H1 (cell line): ENCODE measurements at regions not wholly inside any gene's neighbourhood (a gene's known extent, or its start where the extent isn't known, plus 50 kb on each side); places are given as distances from the start of the nearest gene placed in this dataset.

Experiments used
- CTCF ChIA-PET: fragments of 300-600 bp; sonication (Branson Sonifier 250); formaldehyde crosslinking; loops from one replicate; lab custom pipeline; 2021; ENCODE audit not compliant: partially characterized antibody; lab: Charles Lee
- POLR2A ChIA-PET: fragments of 300-600 bp; sonication (Branson Sonifier 250); formaldehyde crosslinking; loops from one replicate; lab custom pipeline; 2021; ENCODE audit warnings: inconsistent platforms; ENCODE audit not compliant: partially characterized antibody; lab: Charles Lee
- DNase-seq, 2 experiments: peaks; one replicate each; pipeline versions ENCODE4 v3.0.0 to v3.0.0-alpha.2; 2010 to 2022; ENCODE audit warnings: low spot score in 2 of 2, low read depth in 1 of 2, mixed read lengths in 1 of 2
- FAIRE-seq: peaks from 2 replicates; lab custom pipeline; 2011; peaks lifted over from hg19 to GRCh38; lab: Jason Lieb, UNC
- H2AFZ ChIP-seq: 2 replicates; pipeline ENCODE4 v1.8.1; 2012; ENCODE audit warnings: low read length, inconsistent platforms
- H2AK5ac ChIP-seq: 2 replicates; pipeline ENCODE4 v1.6.1; 2013; ENCODE audit warnings: low read depth, low read length
- H2BK120ac ChIP-seq: replicated peaks from 2 replicates; pipeline ENCODE3; 2013; ENCODE audit warnings: low read depth, low read length, inconsistent platforms
- H2BK12ac ChIP-seq: 2 replicates; pipeline ENCODE4 v1.6.1; 2013; ENCODE audit warnings: low read depth, low read length
- H2BK15ac ChIP-seq: 2 replicates; pipeline ENCODE4 v1.6.1; 2013; ENCODE audit warnings: low read length
- H2BK20ac ChIP-seq: 2 replicates; pipeline ENCODE4 v1.6.1; 2013; ENCODE audit warnings: low read length
- H2BK5ac ChIP-seq: 2 replicates; pipeline ENCODE4 v1.6.1; 2013; ENCODE audit warnings: low read depth, low read length
- H3K14ac ChIP-seq: 2 replicates; pipeline ENCODE4 v1.6.1; 2013; ENCODE audit warnings: inconsistent platforms; ENCODE audit not compliant: insufficient read length
- H3K18ac ChIP-seq: 2 replicates; pipeline ENCODE4 v1.6.1; 2013; ENCODE audit warnings: low read length; ENCODE audit errors: extremely low read depth
- H3K23ac ChIP-seq: 2 replicates; pipeline ENCODE4 v1.6.1; 2013; ENCODE audit warnings: inconsistent platforms; ENCODE audit not compliant: insufficient read length
- H3K23me2 ChIP-seq: 2 replicates; pipeline ENCODE4 v1.6.1; 2013; ENCODE audit warnings: low read depth, low read length
- H3K27ac ChIP-seq: 2 replicates; pipeline ENCODE4 v1.6.1; 2011; ENCODE audit warnings: low read depth, low read length, inconsistent platforms
- H3K27me3 ChIP-seq, 4 experiments: replicated peaks in 1 of 4; 1 replicate in 1 of 4; 2 replicates in 3 of 4; pipeline versions ENCODE4 v1.6.1 to v1.8.1; 2011 to 2013; ENCODE audit warnings: low read length in 3 of 4, mild to moderate bottlenecking in 3 of 4, inconsistent platforms in 2 of 4, mixed read lengths in 2 of 4, moderate library complexity in 1 of 4; ENCODE audit not compliant: control insufficient read depth in 3 of 4, insufficient read depth in 3 of 4; ENCODE audit errors: extremely low read depth in 1 of 4
- H3K36me3 ChIP-seq, 4 experiments: 2 replicates each; pipeline versions ENCODE4 v1.6.1 to v1.8.1; 2011 to 2013; ENCODE audit warnings: mild to moderate bottlenecking in 4 of 4, low read length in 3 of 4, moderate library complexity in 2 of 4, control low read depth in 1 of 4, inconsistent platforms in 1 of 4; ENCODE audit not compliant: insufficient read depth in 4 of 4, control insufficient read depth in 2 of 4
- H3K4ac ChIP-seq: replicated peaks from 2 replicates; pipeline ENCODE3; 2013; ENCODE audit warnings: low read length, low read depth, mixed read lengths, inconsistent platforms; ENCODE audit not compliant: insufficient read length
- H3K4me1 ChIP-seq, 4 experiments: replicated peaks in 1 of 4; 1 replicate in 1 of 4; 2 replicates in 3 of 4; pipeline versions ENCODE4 v1.6.1 to v1.8.1; 2011 to 2013; ENCODE audit warnings: low read length in 3 of 4, inconsistent platforms in 2 of 4, mixed read lengths in 1 of 4; ENCODE audit not compliant: insufficient read depth in 4 of 4, control insufficient read depth in 3 of 4
- H3K4me2 ChIP-seq, 2 experiments: 2 replicates each; pipeline versions ENCODE4 v1.6.1 to v1.8.1; 2011 to 2013; ENCODE audit warnings: low read depth in 2 of 2, low read length in 2 of 2, control low read depth in 1 of 2, inconsistent platforms in 1 of 2, mild to moderate bottlenecking in 1 of 2; ENCODE audit not compliant: insufficient read depth in 1 of 2
- H3K4me3 ChIP-seq, 4 experiments: fragments of 200-600, 300-600 bp in 1 of 4; sonication (generic), shearing (Covaris generic), sonication (Bioruptor Twin) in 1 of 4; 2 replicates each; pipeline versions ENCODE4 v1.5.1 to v1.8.1; 2011 to 2016; ENCODE audit warnings: low read length in 4 of 4, low read depth in 3 of 4, control low read depth in 2 of 4, inconsistent platforms in 2 of 4, mild to moderate bottlenecking in 2 of 4, mixed read lengths in 1 of 4, moderate library complexity in 1 of 4; ENCODE audit not compliant: insufficient read depth in 2 of 4; ENCODE audit errors: extremely low read depth in 1 of 4
- H3K56ac ChIP-seq: replicated peaks from 2 replicates; pipeline ENCODE3; 2013; ENCODE audit warnings: low read depth, mild to moderate bottlenecking, mixed read lengths, low read length, inconsistent platforms; ENCODE audit not compliant: insufficient read length
- H3K79me1 ChIP-seq: 2 replicates; pipeline ENCODE4 v1.6.1; 2013; ENCODE audit warnings: low read depth, low read length, control low read depth
- H3K79me2 ChIP-seq, 2 experiments: 2 replicates each; pipeline versions ENCODE4 v1.6.1 to v1.8.1; 2012 to 2013; ENCODE audit warnings: low read length in 2 of 2, mild to moderate bottlenecking in 2 of 2, inconsistent platforms in 1 of 2; ENCODE audit not compliant: insufficient read depth in 2 of 2, control insufficient read depth in 1 of 2
- H3K9ac ChIP-seq, 4 experiments: replicated peaks in 1 of 4; 1 replicate in 1 of 4; 2 replicates in 3 of 4; pipeline versions ENCODE4 v1.6.1 to v1.8.1; 2011 to 2013; ENCODE audit warnings: low read depth in 3 of 4, low read length in 3 of 4, control low read depth in 2 of 4, mild to moderate bottlenecking in 2 of 4, moderate library complexity in 2 of 4, inconsistent platforms in 1 of 4; ENCODE audit errors: extremely low read depth in 1 of 4
- H3K9me3 ChIP-seq, 2 experiments: 2 replicates each; pipeline versions ENCODE4 v1.6.1 to v1.8.1; 2012 to 2013; ENCODE audit warnings: mild to moderate bottlenecking in 2 of 2, moderate library complexity in 2 of 2, control low read depth in 1 of 2, inconsistent platforms in 1 of 2, low read depth in 1 of 2, low read length in 1 of 2, mixed read lengths in 1 of 2; ENCODE audit not compliant: insufficient read depth in 2 of 2
- H4K20me1 ChIP-seq, 2 experiments: replicated peaks in 1 of 2; 2 replicates each; pipeline versions ENCODE3 to v1.8.1; 2011 to 2013; ENCODE audit warnings: inconsistent platforms in 2 of 2, low read length in 2 of 2, mild to moderate bottlenecking in 1 of 2; ENCODE audit not compliant: insufficient read depth in 2 of 2, control insufficient read depth in 1 of 2
- H4K5ac ChIP-seq: 2 replicates; pipeline ENCODE4 v1.6.1; 2013; ENCODE audit warnings: low read length, low read depth, mixed read lengths, inconsistent platforms; ENCODE audit not compliant: insufficient read length
- H4K8ac ChIP-seq: 2 replicates; pipeline ENCODE4 v1.8.0; 2013; ENCODE audit warnings: mild to moderate bottlenecking, moderate library complexity, low read length, inconsistent platforms; ENCODE audit not compliant: insufficient read depth; ENCODE audit errors: extremely low read depth
- H4K91ac ChIP-seq: replicated peaks from 2 replicates; pipeline ENCODE3; 2013; ENCODE audit warnings: low read length, mixed read lengths, inconsistent platforms; ENCODE audit not compliant: insufficient read length
- CTCF ChIP-seq, 3 experiments: IDR thresholded peaks; 1 replicate in 2 of 3; 2 replicates in 1 of 3; pipeline versions ENCODE4 v1.5.1 to v1.6.1; 2011; ENCODE audit warnings: low read length in 3 of 3, mild to moderate bottlenecking in 3 of 3, inconsistent platforms in 2 of 3, low read depth in 1 of 3, moderate library complexity in 1 of 3; ENCODE audit not compliant: insufficient read depth in 1 of 3; ENCODE audit errors: control extremely low read depth in 1 of 3
- POLR2A ChIP-seq, 2 experiments: IDR thresholded peaks; 1 replicate in 1 of 2; 2 replicates in 1 of 2; pipeline ENCODE4 v1.6.1; 2011; ENCODE audit warnings: low read depth in 2 of 2, low read length in 2 of 2, mild to moderate bottlenecking in 2 of 2; ENCODE audit errors: control extremely low read depth in 1 of 2
- RAD21 ChIP-seq, 2 experiments: IDR thresholded peaks in 1 of 2; conservative IDR thresholded peaks in 1 of 2; 2 replicates each; pipeline ENCODE4 v1.6.1; 2011; ENCODE audit warnings: low read depth in 2 of 2, low read length in 2 of 2, improper control_type of control experiment in 1 of 2, inconsistent platforms in 1 of 2, mild to moderate bottlenecking in 1 of 2, moderate library complexity in 1 of 2
- RNF2 ChIP-seq: fragments of 200-900, 300-1000 bp; sonication (generic); IDR thresholded peaks from 2 replicates; pipeline ENCODE4 v1.7.1; 2016; ENCODE audit warnings: borderline replicate concordance, low read depth, mild to moderate bottlenecking, antibody characterized with exemption, low read length; ENCODE audit not compliant: poor library complexity, severe bottlenecking; ENCODE audit errors: missing control alignments
- SAP30 ChIP-seq: fragments of 300-600 bp; sonication (generic); IDR thresholded peaks from 2 replicates; pipeline ENCODE4 v1.7.1; 2012; ENCODE audit warnings: low read length, moderate library complexity, mild to moderate bottlenecking, inconsistent platforms; ENCODE audit not compliant: insufficient read depth, insufficient replicate concordance
- WGBS, 2 experiments: shearing (Covaris generic) in 1 of 2; methylation state at CpG; one replicate each; pipeline versions ENCODE4 v1.1.6 to v1.1.7; 2013 to 2015; ENCODE audit warnings: low lambda C conversion rate in 2 of 2, mixed read lengths in 2 of 2, inconsistent platforms in 1 of 2, low coverage in 1 of 2, missing lambda C conversion rate in 1 of 2; ENCODE audit not compliant: insufficient replicate concordance in 2 of 2, insufficient coverage in 1 of 2, insufficient read length in 1 of 2; ENCODE audit errors: extremely low coverage in 1 of 2, missing lambda C conversion rate in 1 of 2; 5-methylcytosine and 5-hydroxymethylcytosine counted together

DNA sequence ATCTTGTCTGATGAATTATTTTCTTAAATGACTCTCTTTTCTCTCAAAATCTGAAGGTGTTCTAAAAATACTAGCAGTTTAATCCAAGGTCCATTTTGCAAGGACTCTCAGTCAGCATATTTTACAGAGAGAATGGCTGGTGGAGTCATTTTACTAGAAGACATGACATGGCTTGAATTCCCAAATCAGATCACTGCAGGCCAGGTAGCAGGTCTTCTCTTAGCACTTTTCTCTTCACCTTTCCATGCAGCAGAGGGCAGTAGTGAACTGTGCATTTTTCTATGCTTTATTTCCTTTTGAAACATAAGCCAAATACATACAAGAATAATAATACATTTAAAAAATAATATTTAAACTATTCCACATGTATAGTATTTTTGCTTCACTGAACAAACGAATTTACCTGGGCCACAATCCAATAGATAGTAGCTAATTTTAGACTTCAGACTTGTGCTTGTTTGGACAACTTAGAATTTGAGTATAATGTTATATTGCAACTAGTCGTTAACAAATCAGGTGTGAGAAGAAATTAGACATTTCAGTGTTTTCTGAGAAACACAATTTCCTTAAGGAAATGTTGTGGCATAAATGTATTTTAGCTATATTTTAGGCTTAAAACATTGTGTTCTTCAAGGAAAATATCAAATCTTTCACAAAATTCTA is 289.4 kb upstream of the DAB2 start:
- TF ChIP-seq SAP30 (no peak), POLR2A (IDR thresholded peaks at IDR 0.05; ENCODE audit: control extremely low read depth in 1 of 2, low read depth in 2 of 2, low read length in 2 of 2) (no peak), RAD21 (IDR thresholded peaks at IDR 0.05 in 1 of 2, conservative IDR thresholded peaks at IDR 0.05 in 1 of 2; ENCODE audit: low read depth in 2 of 2, low read length in 2 of 2) (peak; percentile 77 to 88), RNF2 (no peak), CTCF (IDR thresholded peaks at IDR 0.05; ENCODE audit: control extremely low read depth in 1 of 3, insufficient read depth in 1 of 3, low read depth in 1 of 3, low read length in 3 of 3) (peak in 2 of 3 experiments; percentile 48 to 55; a peak in 3 of 4 replicates)
- Histone ChIP-seq H2BK12ac (no peak overlapping the region), H3K4me1 (peaks cover 0 to 4% (median 1%) of the 10 kb centered on the region in 4 experiments; a peak in 2 of 7 replicates), H3K4me2 (no peak overlapping the region), H2BK120ac (no peak overlapping the region), H2AK5ac (no peak overlapping the region), H3K9me3 (no peaks in the 10 kb centered on the region), H3K14ac (no peak overlapping the region), H3K56ac (no peak overlapping the region), H4K5ac (no peak overlapping the region), H3K36me3 (no peaks in the 10 kb centered on the region), H4K91ac (no peak overlapping the region), H2AFZ (0 out of 2 replicates have a peak overlapping the region, but pooled peaks have one; percentile 29), H3K27ac (no peak overlapping the region), H3K9ac (no peak overlapping the region), H3K4ac (no peak overlapping the region), H4K20me1 (no peaks in the 10 kb centered on the region), H3K23ac (no peak overlapping the region), H2BK15ac (no peak overlapping the region), H3K18ac (no peak overlapping the region), H3K27me3 (no peaks in the 10 kb centered on the region), H4K8ac (no peak overlapping the region), H3K23me2 (no peaks in the 10 kb centered on the region), H3K79me1 (no peaks in the 10 kb centered on the region), H2BK5ac (no peak overlapping the region), H3K4me3 (no peak overlapping the region), H2BK20ac (no peak overlapping the region), H3K79me2 (no peaks in the 10 kb centered on the region)
- DNase-seq (no peak), FAIRE-seq (peak; percentile 86)
- POLR2A ChIA-PET: no interaction called here
- 53% methylated on average over 2 of the region's 2 CpGs; no CpG with 5 or more reads in 1 of the 2 experiments for WGBS, 2 experiments
- CTCF ChIA-PET: interaction anchor here (0.6 to 4.1 kb wide), 31 partner anchors 9 to 1025 kb away, joined by 3 to 15 read pairs (median 4); partner anchors contain the start of gene PTGER4
